ENCODE measurements at regions not wholly inside any gene's neighbourhood (a gene's known extent, or its start where the extent isn't known, plus 50 kb on each side); places are given as distances from the start of the nearest gene placed in this dataset.

DNA sequence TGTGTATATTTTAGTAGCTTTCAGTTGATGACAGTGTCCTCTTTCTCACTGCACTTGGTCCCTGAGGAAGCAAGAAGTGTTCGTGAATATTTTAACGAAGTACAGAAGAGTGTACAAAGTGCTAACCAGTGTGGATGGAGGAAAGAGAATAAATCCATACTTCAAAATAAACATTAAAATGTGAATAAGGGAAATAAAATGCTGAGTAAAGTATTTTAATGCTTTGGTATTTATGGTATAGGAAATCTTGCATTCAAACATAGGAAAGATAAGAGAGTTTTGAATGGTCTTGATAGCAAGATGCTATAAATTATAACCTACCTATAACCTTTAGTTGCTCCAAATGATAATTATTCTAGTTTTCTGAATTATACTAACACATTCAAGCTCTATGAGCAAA lies 493.4 kb upstream of the EYS start:
- TF ChIP-seq, protein P1, sequence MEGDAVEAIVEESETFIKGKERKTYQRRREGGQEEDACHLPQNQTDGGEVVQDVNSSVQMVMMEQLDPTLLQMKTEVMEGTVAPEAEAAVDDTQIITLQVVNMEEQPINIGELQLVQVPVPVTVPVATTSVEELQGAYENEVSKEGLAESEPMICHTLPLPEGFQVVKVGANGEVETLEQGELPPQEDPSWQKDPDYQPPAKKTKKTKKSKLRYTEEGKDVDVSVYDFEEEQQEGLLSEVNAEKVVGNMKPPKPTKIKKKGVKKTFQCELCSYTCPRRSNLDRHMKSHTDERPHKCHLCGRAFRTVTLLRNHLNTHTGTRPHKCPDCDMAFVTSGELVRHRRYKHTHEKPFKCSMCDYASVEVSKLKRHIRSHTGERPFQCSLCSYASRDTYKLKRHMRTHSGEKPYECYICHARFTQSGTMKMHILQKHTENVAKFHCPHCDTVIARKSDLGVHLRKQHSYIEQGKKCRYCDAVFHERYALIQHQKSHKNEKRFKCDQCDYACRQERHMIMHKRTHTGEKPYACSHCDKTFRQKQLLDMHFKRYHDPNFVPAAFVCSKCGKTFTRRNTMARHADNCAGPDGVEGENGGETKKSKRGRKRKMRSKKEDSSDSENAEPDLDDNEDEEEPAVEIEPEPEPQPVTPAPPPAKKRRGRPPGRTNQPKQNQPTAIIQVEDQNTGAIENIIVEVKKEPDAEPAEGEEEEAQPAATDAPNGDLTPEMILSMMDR (IDR thresholded peaks at IDR 0.05; ENCODE audit: extremely low read depth in 1 of 2, insufficient read depth in 1 of 2, low read depth in 1 of 2, low read length in 2 of 2) = no peak
- no peak for TF ChIP-seq MYC (IDR thresholded peaks at IDR 0.05; ENCODE audit: low read depth, low read length)
- TF ChIP-seq POLR2AphosphoS5 (IDR thresholded peaks at IDR 0.05; ENCODE audit: insufficient read depth, low read depth, low read length) = no peak
- TF ChIP-seq MAX (IDR thresholded peaks at IDR 0.05; ENCODE audit: insufficient read depth, insufficient read length) = no peak
- TF ChIP-seq EZH2 (IDR thresholded peaks at IDR 0.05; ENCODE audit: borderline replicate concordance, low read depth, low read length, severe bottlenecking) = no peak
- no peak for TF ChIP-seq POLR2A (IDR thresholded peaks at IDR 0.05; ENCODE audit: low read depth, low read length)
- TF ChIP-seq FOS (IDR thresholded peaks at IDR 0.05; ENCODE audit: borderline replicate concordance, insufficient read depth, low read length) = no peak

Measured in endothelial cell of umbilical vein (primary cell).